Endothelial cell (in vitro differentiated cells): ENCODE measurements at regions not wholly inside any gene's neighbourhood (a gene's known extent, or its start where the extent isn't known, plus 50 kb on each side); places are given as distances from the start of the nearest gene placed in this dataset.
"Not testable (repeated sequence)": the region's sequence is repeated elsewhere in the genome, so short reads cannot be mapped to it uniquely, and the experiment has no call there.

ENCODE experiments used
- DNase-seq: peaks from one replicate; pipeline ENCODE4 v3.0.0; 2021; ENCODE audit warnings: low spot score
- H3K27ac Mint-ChIP-seq: one replicate; pipeline ENCODE4 v1.8.0; 2021; ENCODE audit warnings: mixed read lengths, inconsistent platforms; ENCODE audit not compliant: unreplicated experiment
- H3K27me3 Mint-ChIP-seq: one replicate; pipeline ENCODE4 v1.8.0; 2021; ENCODE audit warnings: mild to moderate bottlenecking, moderate library complexity, mixed read lengths, inconsistent platforms; ENCODE audit not compliant: unreplicated experiment
- H3K36me3 Mint-ChIP-seq: one replicate; pipeline ENCODE4 v1.8.0; 2021; ENCODE audit warnings: mild to moderate bottlenecking, low read depth, mixed read lengths, inconsistent platforms; ENCODE audit not compliant: unreplicated experiment
- H3K4me1 Mint-ChIP-seq: one replicate; pipeline ENCODE4 v1.8.0; 2021; ENCODE audit warnings: mild to moderate bottlenecking, mixed read lengths, inconsistent platforms; ENCODE audit not compliant: unreplicated experiment
- H3K4me3 Mint-ChIP-seq: one replicate; pipeline ENCODE4 v1.8.0; 2021; ENCODE audit warnings: mild to moderate bottlenecking, mixed read lengths, inconsistent platforms; ENCODE audit not compliant: unreplicated experiment
- H3K9me3 Mint-ChIP-seq: one replicate; pipeline ENCODE4 v1.8.0; 2021; ENCODE audit warnings: mixed read lengths, inconsistent platforms; ENCODE audit not compliant: unreplicated experiment
- CTCF ChIP-seq: fragments of 200-600 bp; sonication (generic); IDR thresholded peaks from one replicate; pipeline ENCODE4 v1.5.0; 2021; ENCODE audit warnings: antibody characterized with exemption; ENCODE audit not compliant: unreplicated experiment

GRCh38 chr12:94916663-94917062, 86.8 kb downstream of the NDUFA12 start:
- Mint-ChIP-seq H3K27ac (no peak overlapping the region), H3K36me3 (no peaks in the 10 kb centered on the region), H3K4me3 (no peak overlapping the region), H3K4me1 (peaks cover 7% of the 10 kb centered on the region), H3K27me3 (peaks cover 2% of the 10 kb centered on the region), H3K9me3 (no peaks in the 10 kb centered on the region)
- no peak for TF ChIP-seq CTCF
- DNase-seq = no peak

- Mint-ChIP-seq H3K27ac (no peak overlapping the region), H3K36me3 (peaks cover 6% of the 10 kb centered on the region), H3K9me3 (no peaks in the 10 kb centered on the region), H3K4me1 (no peaks in the 10 kb centered on the region), H3K27me3 (peaks cover 4% of the 10 kb centered on the region), H3K4me3 (no peak overlapping the region)
- TF ChIP-seq CTCF = no peak
- no peak for DNase-seq
Observed at GRCh38 chr12:94909663-94910062, 93.8 kb downstream of the NDUFA12 start.

- H3K4me1 Mint-ChIP-seq, DNase-seq, H3K27ac Mint-ChIP-seq, H3K36me3 Mint-ChIP-seq, H3K4me3 Mint-ChIP-seq, H3K27me3 Mint-ChIP-seq, H3K9me3 Mint-ChIP-seq: not testable (repeated sequence)
Observed at GRCh38 chr12:94905749-94906148, 97.7 kb downstream of the NDUFA12 start.

GRCh38 chr12:94900496-94900895, 103.0 kb downstream of the NDUFA12 start:
- Mint-ChIP-seq H3K27me3 (no peaks in the 10 kb centered on the region), H3K9me3 (no peaks in the 10 kb centered on the region), H3K36me3 (no peaks in the 10 kb centered on the region), H3K27ac (no peak overlapping the region), H3K4me3 (no peak overlapping the region), H3K4me1 (no peaks in the 10 kb centered on the region)
- no peak for TF ChIP-seq CTCF
- no peak for DNase-seq

GRCh38 chr12:94898388-94898787, 105.1 kb downstream of the NDUFA12 start:
- peak; percentile 18 for DNase-seq
- H3K36me3 Mint-ChIP-seq = no peaks in the 10 kb centered on the region
- H3K4me1 Mint-ChIP-seq = no peaks in the 10 kb centered on the region
- H3K27me3 Mint-ChIP-seq = no peaks in the 10 kb centered on the region
- H3K4me3 Mint-ChIP-seq = no peak overlapping the region
- no peak for TF ChIP-seq CTCF
- H3K9me3 Mint-ChIP-seq = no peaks in the 10 kb centered on the region
- H3K27ac Mint-ChIP-seq = no peak overlapping the region
